ACC112 (cell line): ENCODE measurements at regions not wholly inside any gene's neighbourhood (a gene's known extent, or its start where the extent isn't known, plus 50 kb on each side); places are given as distances from the start of the nearest gene placed in this dataset.
"Not testable (repeated sequence)": the region's sequence is repeated elsewhere in the genome, so short reads cannot be mapped to it uniquely, and the experiment has no call there.

ENCODE experiments used
- H2AFZ ChIP-seq: fragments of 200-600 bp; sonication (generic); one replicate; pipeline ENCODE4 v1.6.0; 2017; ENCODE audit warnings: antibody characterized with exemption, low read length; ENCODE audit not compliant: unreplicated experiment
- H3K27ac ChIP-seq: fragments of 200-600 bp; sonication (generic); 2 replicates; pipeline ENCODE4 v1.5.1; 2014; ENCODE audit warnings: low read depth, mild to moderate bottlenecking, antibody characterized with exemption, low read length, moderate library complexity
- H3K27me3 ChIP-seq: fragments of 200-600 bp; sonication (generic); 2 replicates; pipeline ENCODE4 v1.6.1; 2014; ENCODE audit warnings: mild to moderate bottlenecking, antibody characterized with exemption, low read length, moderate library complexity, mixed read lengths; ENCODE audit not compliant: insufficient read depth
- H3K36me3 ChIP-seq: fragments of 200-600 bp; sonication (generic); 2 replicates; pipeline ENCODE4 v1.6.1; 2016; ENCODE audit warnings: mild to moderate bottlenecking, antibody characterized with exemption, low read length, moderate library complexity, mixed read lengths; ENCODE audit not compliant: insufficient read depth
- H3K4me1 ChIP-seq: fragments of 200-600 bp; sonication (generic); one replicate; pipeline ENCODE4 v1.6.1; 2016; ENCODE audit warnings: low read length, mixed read lengths; ENCODE audit not compliant: insufficient read depth, unreplicated experiment, control insufficient read depth
- H3K4me3 ChIP-seq: fragments of 200-600 bp; sonication (generic); 2 replicates; pipeline ENCODE4 v1.5.1; 2014; ENCODE audit warnings: mild to moderate bottlenecking, low read depth, low read length
- H3K79me2 ChIP-seq: fragments of 200-600 bp; sonication (generic); one replicate; pipeline ENCODE4 v1.6.0; 2016; ENCODE audit warnings: low read length; ENCODE audit not compliant: control insufficient read depth, unreplicated experiment, insufficient read depth

DNA sequence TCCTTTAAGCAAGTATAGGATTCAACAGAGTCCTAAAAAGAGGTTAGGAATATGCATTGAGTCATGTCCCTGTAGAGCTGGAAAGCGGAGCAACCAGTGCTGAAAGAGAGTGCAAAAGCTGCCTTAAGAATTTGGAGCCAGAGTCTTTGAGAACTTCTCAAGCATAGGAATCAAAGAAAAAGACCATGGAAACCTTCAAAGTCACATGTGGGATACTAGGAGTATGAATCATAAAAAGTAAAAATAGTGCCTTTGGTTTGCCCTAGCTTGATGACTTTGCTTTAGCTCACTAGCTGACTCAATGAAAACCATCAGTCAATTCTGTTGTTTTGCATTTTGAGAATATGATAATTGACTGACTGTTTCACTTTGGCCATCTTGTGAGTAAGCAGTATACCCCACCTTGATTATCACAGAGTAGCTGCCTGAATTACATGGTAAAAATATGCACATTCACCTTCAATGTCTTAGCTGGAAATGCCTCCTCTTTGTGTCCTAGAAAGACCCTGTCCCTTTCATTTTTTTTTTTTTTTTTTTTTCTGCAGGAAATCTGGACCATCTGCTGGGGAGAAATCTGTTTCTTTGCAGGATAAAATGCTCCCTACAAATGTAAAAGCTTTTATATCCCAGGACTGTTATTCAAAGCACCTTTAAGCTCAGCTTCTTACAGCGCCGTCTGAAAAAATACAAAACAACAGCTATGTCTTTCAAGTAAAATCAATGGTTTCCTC lies 248.6 kb upstream of the KRR1 start:
- Histone ChIP-seq H3K27me3 (no peaks in the 10 kb centered on the region), H3K79me2 (no peaks in the 10 kb centered on the region), H3K4me1 (peaks cover 21% of the 10 kb centered on the region), H3K36me3 (no peaks in the 10 kb centered on the region), H3K4me3 (no peak overlapping the region), H3K27ac (peak overlapping the region; percentile 86), H2AFZ (no peak overlapping the region)

DNA sequence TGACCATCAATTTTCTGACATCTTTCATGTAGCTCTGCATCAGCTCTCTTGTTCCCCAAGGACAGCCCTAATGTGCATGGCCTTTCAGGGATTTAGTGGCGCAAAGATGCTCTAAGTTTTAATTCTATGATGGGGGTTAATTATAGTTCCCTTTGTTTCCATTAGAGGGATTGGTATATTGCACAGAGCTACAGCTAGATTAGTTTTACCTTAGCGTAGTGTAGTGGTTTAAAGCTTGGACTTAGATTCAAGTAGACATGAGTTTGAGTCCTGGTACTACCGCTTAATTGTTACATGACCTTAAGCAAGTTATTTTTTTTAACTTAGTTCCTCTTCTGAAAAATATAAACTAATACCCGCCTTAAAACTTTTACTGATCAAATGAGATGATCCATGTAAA lies 247.8 kb upstream of the KRR1 start:
- Histone ChIP-seq H3K27ac (peak overlapping the region; percentile 86), H3K4me1 (peaks cover 29% of the 10 kb centered on the region), H3K36me3 (no peaks in the 10 kb centered on the region), H2AFZ (peak overlapping the region; percentile 12), H3K27me3 (no peaks in the 10 kb centered on the region), H3K79me2 (no peaks in the 10 kb centered on the region), H3K4me3 (peak overlapping the region; percentile 36; the same call in 1 of the 2 replicates)

DNA sequence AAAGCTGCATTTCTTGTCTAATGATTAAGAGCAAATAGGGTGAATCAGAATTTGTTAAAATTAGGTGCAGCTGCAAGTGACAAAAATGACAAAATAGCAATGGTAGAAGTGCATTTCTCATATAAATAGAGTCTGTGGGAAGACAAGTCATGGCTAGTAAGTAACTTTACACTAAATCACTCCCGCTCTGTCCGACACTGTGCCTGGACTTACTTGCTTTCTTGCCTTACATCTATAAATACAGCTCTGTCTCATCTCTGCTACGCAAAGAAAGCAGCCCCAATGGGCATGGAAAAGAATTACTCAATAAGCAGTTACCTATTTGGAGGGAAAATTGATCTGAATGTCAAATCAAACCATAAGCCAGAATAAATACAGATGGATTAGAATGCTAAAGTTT lies 245.4 kb upstream of the KRR1 start:
- peaks cover 40% of the 10 kb centered on the region for H3K4me1 ChIP-seq
- H3K27ac ChIP-seq, result no peak overlapping the region
- H3K4me3 ChIP-seq, result no peak overlapping the region
- no peaks in the 10 kb centered on the region for H3K79me2 ChIP-seq
- no peaks in the 10 kb centered on the region for H3K27me3 ChIP-seq
- no peak overlapping the region for H2AFZ ChIP-seq
- H3K36me3 ChIP-seq, result no peaks in the 10 kb centered on the region

- H3K27me3 ChIP-seq, result no peaks in the 10 kb centered on the region
- H3K36me3 ChIP-seq, result no peaks in the 10 kb centered on the region
- H2AFZ ChIP-seq, result no peak overlapping the region
- H3K4me3 ChIP-seq, result no peak overlapping the region
- no peaks in the 10 kb centered on the region for H3K79me2 ChIP-seq
- H3K27ac ChIP-seq, result no peak overlapping the region
- peaks cover 47% of the 10 kb centered on the region for H3K4me1 ChIP-seq
Observed at GRCh38 chr12:75756111-75756510, 244.7 kb upstream of the KRR1 start.

GRCh38 chr12:75754698-75755097 lies 243.3 kb upstream of the KRR1 start:
- H3K27ac ChIP-seq, result no peak overlapping the region
- no peaks in the 10 kb centered on the region for H3K27me3 ChIP-seq
- no peak overlapping the region for H3K4me3 ChIP-seq
- no peaks in the 10 kb centered on the region for H3K36me3 ChIP-seq
- H3K4me1 ChIP-seq, result peaks cover 44% of the 10 kb centered on the region
- no peak overlapping the region for H2AFZ ChIP-seq
- no peaks in the 10 kb centered on the region for H3K79me2 ChIP-seq

- Histone ChIP-seq H3K4me1 (peaks cover 38% of the 10 kb centered on the region), H3K27ac (no peak overlapping the region), H2AFZ (no peak overlapping the region), H3K4me3 (no peak overlapping the region), H3K27me3 (no peaks in the 10 kb centered on the region), H3K79me2 (no peaks in the 10 kb centered on the region), H3K36me3 (no peaks in the 10 kb centered on the region)
Observed at GRCh38 chr12:75754141-75754540, 242.7 kb upstream of the KRR1 start.

- Histone ChIP-seq H3K27me3 (no peaks in the 10 kb centered on the region), H3K27ac (peak overlapping the region; percentile 94), H2AFZ (no peak overlapping the region), H3K4me3 (0 out of 2 replicates have a peak overlapping the region, but pooled peaks have one; percentile 23), H3K4me1 (peaks cover 41% of the 10 kb centered on the region), H3K79me2 (no peaks in the 10 kb centered on the region), H3K36me3 (no peaks in the 10 kb centered on the region)
Observed at GRCh38 chr12:75751769-75752471, 240.5 kb upstream of the KRR1 start.

- H3K27ac ChIP-seq, result peak overlapping the region; percentile 94
- no peaks in the 10 kb centered on the region for H3K36me3 ChIP-seq
- H2AFZ ChIP-seq, result peak overlapping the region; percentile 92
- peaks cover 41% of the 10 kb centered on the region for H3K4me1 ChIP-seq
- H3K27me3 ChIP-seq, result no peaks in the 10 kb centered on the region
- peak overlapping the region; percentile 23 for H3K4me3 ChIP-seq
- H3K79me2 ChIP-seq, result no peaks in the 10 kb centered on the region
Observed at GRCh38 chr12:75750716-75751306, 239.4 kb upstream of the KRR1 start.

- H3K4me1 ChIP-seq, result peaks cover 31% of the 10 kb centered on the region
- not testable (repeated sequence) for H3K4me3 ChIP-seq, H3K27me3 ChIP-seq, H3K79me2 ChIP-seq, H2AFZ ChIP-seq, H3K27ac ChIP-seq, H3K36me3 ChIP-seq
Observed at GRCh38 chr12:75748990-75749389, 237.6 kb upstream of the KRR1 start.

DNA sequence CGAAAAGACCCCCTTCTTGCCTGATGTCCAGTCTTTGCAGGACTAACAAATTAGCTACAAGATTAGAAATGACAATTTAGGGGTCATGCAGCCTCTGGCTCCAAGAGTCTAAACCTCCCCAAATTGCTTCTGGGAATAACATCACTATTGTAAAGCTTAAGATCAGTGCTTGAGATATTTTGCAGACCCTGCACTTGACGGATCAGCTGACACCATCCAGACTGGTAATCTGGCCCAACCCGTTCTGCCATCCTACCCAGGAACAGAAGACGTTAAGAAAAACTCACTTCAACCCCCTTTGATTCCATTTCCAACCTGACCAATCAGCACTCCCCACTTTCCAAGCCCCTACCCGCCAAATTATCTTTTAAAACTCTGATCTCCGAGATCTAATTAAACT lies 236.7 kb upstream of the KRR1 start:
- Histone ChIP-seq H3K27ac (peak overlapping the region; percentile 89), H3K79me2 (no peaks in the 10 kb centered on the region), H3K4me3 (no peak overlapping the region), H3K36me3 (no peaks in the 10 kb centered on the region), H2AFZ (no peak overlapping the region), H3K4me1 (peaks cover 31% of the 10 kb centered on the region), H3K27me3 (no peaks in the 10 kb centered on the region)
